GM12878 (cell line): ENCODE measurements at regions not wholly inside any gene's neighbourhood (a gene's known extent, or its start where the extent isn't known, plus 50 kb on each side); places are given as distances from the start of the nearest gene placed in this dataset.

Experiments
- ATAC-seq: fragments of 200-7000 bp; cut with Tn5 transposase; 3 replicates; pipeline ENCODE4 v1.9.1; 2020; ENCODE audit warnings: mild to moderate bottlenecking, moderate library complexity
- BruUV-seq: library from RNA; stranded (reverse); fragments of 400-500 nt; replicated peaks from 2 replicates; lab custom pipeline; 2021; lab: Mats Ljungman, UMichigan
- CTCF ChIA-PET: fragments of 300-600 bp; sonication (Branson Sonifier 250); formaldehyde crosslinking; extraction: SDS; loops from one replicate; lab custom pipeline; 2021; ENCODE audit warnings: inconsistent platforms; lab: Yijun Ruan, JAX
- POLR2A ChIA-PET: fragments of 350-600 bp; formaldehyde crosslinking; extraction: SDS; loops from one replicate; lab custom pipeline; 2021; ENCODE audit warnings: inconsistent platforms; lab: Charles Lee
- RAD21 ChIA-PET: fragments of 300-600 bp; sonication (Branson Sonifier 250); formaldehyde crosslinking; loops from one replicate; lab custom pipeline; 2023; ENCODE audit warnings: antibody characterized with exemption; ENCODE audit not compliant: unreplicated experiment; lab: Charles Lee
- SMC1A ChIA-PET: fragments of 300-600 bp; sonication (Branson Sonifier 250); formaldehyde crosslinking; loops from one replicate; lab custom pipeline; 2023; ENCODE audit not compliant: unreplicated experiment, uncharacterized antibody; lab: Charles Lee
- DNase-seq: peaks from one replicate; pipeline ENCODE4 v3.0.0-alpha.2; 2011; ENCODE audit warnings: low read depth, low spot score
- FAIRE-seq: peaks from 3 replicates; lab custom pipeline; 2011; peaks lifted over from hg19 to GRCh38; lab: Jason Lieb, UNC
- H2AFZ ChIP-seq: 2 replicates; pipeline ENCODE4 v1.6.0; 2011; ENCODE audit warnings: low read depth, low read length, control low read depth; ENCODE audit not compliant: control insufficient read depth
- H3K27ac ChIP-seq: 2 replicates; pipeline ENCODE4 v1.5.1; 2011; ENCODE audit warnings: control low read depth; ENCODE audit not compliant: control insufficient read depth, insufficient read depth
- H3K27me3 ChIP-seq, 2 experiments: replicated peaks in 1 of 2; 2 replicates each; pipeline versions ENCODE4 v1.6.0 to v1.6.1; 2011; ENCODE audit warnings: low read length in 1 of 2; ENCODE audit not compliant: control insufficient read depth in 2 of 2, insufficient read depth in 2 of 2
- H3K36me3 ChIP-seq, 2 experiments: 2 replicates each; pipeline ENCODE4 v1.5.1; 2011; ENCODE audit warnings: low read length in 1 of 2; ENCODE audit not compliant: control insufficient read depth in 2 of 2, insufficient read depth in 2 of 2
- H3K4me1 ChIP-seq: 2 replicates; pipeline ENCODE4 v1.6.1; 2011; ENCODE audit warnings: mild to moderate bottlenecking, low read length, moderate library complexity, mixed read lengths; ENCODE audit not compliant: control insufficient read depth, insufficient read depth
- H3K4me2 ChIP-seq: 2 replicates; pipeline ENCODE4 v1.6.0; 2011; ENCODE audit warnings: control low read depth; ENCODE audit not compliant: control insufficient read depth, insufficient read depth
- H3K4me3 ChIP-seq: fragments of 200-600 bp; sonication (generic); 2 replicates; pipeline ENCODE4 v1.5.1; 2016
- H3K79me2 ChIP-seq: 2 replicates; pipeline ENCODE4 v1.6.0; 2011; ENCODE audit warnings: low read length; ENCODE audit not compliant: control insufficient read depth, insufficient read depth
- H3K9ac ChIP-seq: 2 replicates; pipeline ENCODE4 v1.8.0; 2011; ENCODE audit warnings: low read length, control low read depth, mixed read lengths; ENCODE audit not compliant: control insufficient read depth, insufficient read depth
- H3K9me3 ChIP-seq: replicated peaks from 3 replicates; pipeline ENCODE4 v1.5.1; 2011; ENCODE audit warnings: mild to moderate bottlenecking, low read length; ENCODE audit not compliant: control insufficient read depth, insufficient read depth
- H4K20me1 ChIP-seq: 2 replicates; pipeline ENCODE4 v1.6.0; 2011; ENCODE audit not compliant: control insufficient read depth, insufficient read depth
- DPF2 ChIP-seq: fragments of 450-650 bp; IDR thresholded peaks from 2 replicates; pipeline ENCODE4 v1.6.1; 2017; ENCODE audit warnings: mild to moderate bottlenecking
- IRF4 ChIP-seq: IDR thresholded peaks from 2 replicates; pipeline ENCODE4 v1.6.1; 2011; ENCODE audit warnings: low read depth, low read length
- KDM1A ChIP-seq: fragments of 200-600 bp; sonication (generic); IDR thresholded peaks from 2 replicates; pipeline ENCODE4 v1.6.1; 2016; ENCODE audit warnings: borderline replicate concordance
- RBBP5 ChIP-seq: fragments of 200-600 bp; sonication (generic); conservative IDR thresholded peaks from 2 replicates; pipeline ENCODE4 v1.6.1; 2016
- STAT3 ChIP-seq: IDR thresholded peaks from 2 replicates; pipeline ENCODE4 v1.6.1; 2011; ENCODE audit warnings: low read depth, low read length, improper control_type of control experiment
- SUZ12 ChIP-seq: fragments of 200-600 bp; sonication (generic); IDR thresholded peaks from one replicate; pipeline ENCODE4 v1.6.1; 2018; ENCODE audit warnings: antibody characterized with exemption, mild to moderate bottlenecking; ENCODE audit not compliant: unreplicated experiment
- YBX1 ChIP-seq: fragments of 450-650 bp; IDR thresholded peaks from 2 replicates; pipeline ENCODE4 v1.6.1; 2016; ENCODE audit warnings: antibody characterized with exemption
- WGBS: methylation state at CpG from one replicate; pipeline ENCODE4 v1.1.6; 2016; ENCODE audit warnings: low lambda C conversion rate; ENCODE audit not compliant: insufficient replicate concordance, insufficient coverage; ENCODE audit errors: missing lambda C conversion rate; 5-methylcytosine and 5-hydroxymethylcytosine counted together
- in situ Hi-C: fragments of 300-500 bp; cut with MboI; formaldehyde crosslinking; loops from 9 replicates; pipeline ENCODE4 v1.14.3; 2018; ENCODE audit warnings: mixed read lengths
- intact Hi-C: fragments of 100-400 bp; cut with micrococcal nuclease; formaldehyde crosslinking; loops from one replicate; pipeline ENCODE4 v1.14.2; 2022; ENCODE audit not compliant: unreplicated experiment
- TF ChIP-seq, protein P1 (sequence below): fragments of 450-650 bp; IDR thresholded peaks from 2 replicates; pipeline ENCODE4 v1.6.1; 2017; ENCODE audit warnings: mild to moderate bottlenecking
- TF ChIP-seq, protein P2 (sequence below): IDR thresholded peaks from 2 replicates; pipeline ENCODE4 v1.6.1; 2012; ENCODE audit warnings: low read length, inconsistent platforms

DNA sequence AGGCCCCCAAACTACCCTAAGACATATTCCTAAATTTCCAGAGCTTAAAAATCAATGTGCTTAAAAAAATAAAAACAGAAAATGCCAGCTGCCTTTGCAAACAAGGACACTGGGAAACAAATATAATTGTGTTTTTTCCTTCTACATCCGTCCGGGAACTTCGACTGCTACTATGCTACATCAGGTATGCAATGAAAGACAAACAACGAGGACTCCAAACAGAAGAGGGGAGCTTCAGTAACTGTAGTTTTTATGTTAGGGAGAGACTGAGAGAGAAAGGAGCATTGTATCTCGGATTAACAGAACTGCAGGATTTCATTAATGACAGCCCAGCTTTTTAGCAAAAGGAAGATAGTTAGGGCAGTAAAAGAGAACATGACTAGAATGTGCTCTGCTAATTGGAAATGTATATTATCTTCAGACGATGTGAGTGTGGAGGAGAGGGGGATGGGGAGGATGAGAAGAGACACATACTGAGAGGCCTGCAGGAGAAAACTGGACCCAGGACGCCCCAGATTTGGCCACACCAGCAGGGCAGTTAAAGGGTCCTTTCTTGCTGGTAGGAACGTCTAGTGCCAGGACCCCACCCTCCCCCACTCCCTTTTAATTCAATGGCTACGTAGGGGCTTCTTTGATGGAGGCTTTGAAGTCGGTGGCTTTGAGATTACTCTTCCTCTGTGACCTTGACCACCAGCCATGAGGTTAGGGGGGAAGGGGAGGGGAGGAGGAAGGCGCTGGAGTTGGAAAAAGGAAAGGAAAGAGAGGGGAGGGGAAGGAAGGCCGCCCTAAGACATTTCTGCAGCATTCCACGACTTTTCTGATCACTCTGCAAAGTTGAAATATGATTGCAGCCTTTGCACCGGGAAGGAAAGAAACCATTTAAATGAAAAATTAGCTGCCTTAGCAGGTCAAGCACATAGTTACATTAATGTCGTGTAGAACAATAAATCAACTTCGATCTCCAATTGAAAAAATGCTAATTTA lies 187.1 kb downstream of the BLID start:
- BruUV-seq, result no TSS peak
- ChIA-PET CTCF (no interaction called here), POLR2A (no interaction called here), SMC1A (no interaction called here), RAD21 (no interaction called here)
- H3K4me2 ChIP-seq, result no peak overlapping the region
- no peaks in the 10 kb centered on the region for H3K36me3 ChIP-seq
- TF ChIP-seq IRF4 (no peak), DPF2 (no peak), STAT3 (no peak), SUZ12 (no peak), RBBP5 (no peak), YBX1 (no peak), KDM1A (no peak)
- TF ChIP-seq, protein P1, sequence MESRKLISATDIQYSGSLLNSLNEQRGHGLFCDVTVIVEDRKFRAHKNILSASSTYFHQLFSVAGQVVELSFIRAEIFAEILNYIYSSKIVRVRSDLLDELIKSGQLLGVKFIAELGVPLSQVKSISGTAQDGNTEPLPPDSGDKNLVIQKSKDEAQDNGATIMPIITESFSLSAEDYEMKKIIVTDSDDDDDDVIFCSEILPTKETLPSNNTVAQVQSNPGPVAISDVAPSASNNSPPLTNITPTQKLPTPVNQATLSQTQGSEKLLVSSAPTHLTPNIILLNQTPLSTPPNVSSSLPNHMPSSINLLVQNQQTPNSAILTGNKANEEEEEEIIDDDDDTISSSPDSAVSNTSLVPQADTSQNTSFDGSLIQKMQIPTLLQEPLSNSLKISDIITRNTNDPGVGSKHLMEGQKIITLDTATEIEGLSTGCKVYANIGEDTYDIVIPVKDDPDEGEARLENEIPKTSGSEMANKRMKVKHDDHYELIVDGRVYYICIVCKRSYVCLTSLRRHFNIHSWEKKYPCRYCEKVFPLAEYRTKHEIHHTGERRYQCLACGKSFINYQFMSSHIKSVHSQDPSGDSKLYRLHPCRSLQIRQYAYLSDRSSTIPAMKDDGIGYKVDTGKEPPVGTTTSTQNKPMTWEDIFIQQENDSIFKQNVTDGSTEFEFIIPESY, result no peak
- TF ChIP-seq, protein P2, sequence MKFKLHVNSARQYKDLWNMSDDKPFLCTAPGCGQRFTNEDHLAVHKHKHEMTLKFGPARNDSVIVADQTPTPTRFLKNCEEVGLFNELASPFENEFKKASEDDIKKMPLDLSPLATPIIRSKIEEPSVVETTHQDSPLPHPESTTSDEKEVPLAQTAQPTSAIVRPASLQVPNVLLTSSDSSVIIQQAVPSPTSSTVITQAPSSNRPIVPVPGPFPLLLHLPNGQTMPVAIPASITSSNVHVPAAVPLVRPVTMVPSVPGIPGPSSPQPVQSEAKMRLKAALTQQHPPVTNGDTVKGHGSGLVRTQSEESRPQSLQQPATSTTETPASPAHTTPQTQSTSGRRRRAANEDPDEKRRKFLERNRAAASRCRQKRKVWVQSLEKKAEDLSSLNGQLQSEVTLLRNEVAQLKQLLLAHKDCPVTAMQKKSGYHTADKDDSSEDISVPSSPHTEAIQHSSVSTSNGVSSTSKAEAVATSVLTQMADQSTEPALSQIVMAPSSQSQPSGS, result no peak
- WGBS, result 19% methylated on average over 16 of the region's 16 CpGs
- intact Hi-C loops (loop anchor here (10.0 kb wide), 1 partner anchor 64 kb away; no protein-coding TSS in a partner anchor), in situ Hi-C loops (no loop called here)
- no peaks in the 10 kb centered on the region for H3K79me2 ChIP-seq
- H2AFZ ChIP-seq, result no peak overlapping the region
- DNase-seq, result no peak
- FAIRE-seq, result no peak
- peak overlapping the region; percentile 34; the same call in 1 of the 2 replicates for H3K4me3 ChIP-seq
- H3K27me3 ChIP-seq, result no peaks in the 10 kb centered on the region
- H3K27ac ChIP-seq, result no peak overlapping the region
- H3K9ac ChIP-seq, result no peak overlapping the region
- H3K4me1 ChIP-seq, result peaks cover 3% of the 10 kb centered on the region; the same call in 1 of the 2 replicates
- no peaks in the 10 kb centered on the region for H4K20me1 ChIP-seq
- no peak for ATAC-seq
- no peaks in the 10 kb centered on the region for H3K9me3 ChIP-seq
